ENCODE measurements at regions not wholly inside any gene's neighbourhood (a gene's known extent, or its start where the extent isn't known, plus 50 kb on each side); places are given as distances from the start of the nearest gene placed in this dataset.

DNA sequence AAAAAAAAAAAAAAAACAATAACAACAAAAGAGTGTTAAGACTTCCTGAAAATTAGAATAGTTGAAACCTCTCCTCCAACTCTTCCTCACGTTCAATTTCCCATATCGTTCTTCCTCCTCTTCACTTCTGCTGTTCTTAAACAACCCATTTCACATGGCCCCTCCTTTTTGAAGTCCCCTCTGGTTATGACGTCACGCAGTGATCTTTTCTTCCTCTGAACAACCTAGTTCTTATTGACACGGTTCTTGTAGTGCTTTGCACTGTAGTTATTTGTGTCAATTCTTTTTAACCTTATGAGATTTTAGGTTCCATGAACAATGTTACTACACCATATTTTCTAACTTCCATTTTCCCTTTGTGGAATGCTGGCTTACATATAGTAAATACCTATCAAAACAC lies 69.5 kb upstream of the RGPD4 start:
- TF ChIP-seq, protein P1, sequence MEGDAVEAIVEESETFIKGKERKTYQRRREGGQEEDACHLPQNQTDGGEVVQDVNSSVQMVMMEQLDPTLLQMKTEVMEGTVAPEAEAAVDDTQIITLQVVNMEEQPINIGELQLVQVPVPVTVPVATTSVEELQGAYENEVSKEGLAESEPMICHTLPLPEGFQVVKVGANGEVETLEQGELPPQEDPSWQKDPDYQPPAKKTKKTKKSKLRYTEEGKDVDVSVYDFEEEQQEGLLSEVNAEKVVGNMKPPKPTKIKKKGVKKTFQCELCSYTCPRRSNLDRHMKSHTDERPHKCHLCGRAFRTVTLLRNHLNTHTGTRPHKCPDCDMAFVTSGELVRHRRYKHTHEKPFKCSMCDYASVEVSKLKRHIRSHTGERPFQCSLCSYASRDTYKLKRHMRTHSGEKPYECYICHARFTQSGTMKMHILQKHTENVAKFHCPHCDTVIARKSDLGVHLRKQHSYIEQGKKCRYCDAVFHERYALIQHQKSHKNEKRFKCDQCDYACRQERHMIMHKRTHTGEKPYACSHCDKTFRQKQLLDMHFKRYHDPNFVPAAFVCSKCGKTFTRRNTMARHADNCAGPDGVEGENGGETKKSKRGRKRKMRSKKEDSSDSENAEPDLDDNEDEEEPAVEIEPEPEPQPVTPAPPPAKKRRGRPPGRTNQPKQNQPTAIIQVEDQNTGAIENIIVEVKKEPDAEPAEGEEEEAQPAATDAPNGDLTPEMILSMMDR (IDR thresholded peaks at IDR 0.05) = no peak
- TF ChIP-seq POLR2A (IDR thresholded peaks at IDR 0.05) (no peak), POLR2AphosphoS5 (IDR thresholded peaks at IDR 0.05) (no peak)

Measured in stomach (tissue), 4 donors.